ENCODE measurements at regions not wholly inside any gene's neighbourhood (a gene's known extent, or its start where the extent isn't known, plus 50 kb on each side); places are given as distances from the start of the nearest gene placed in this dataset.

GRCh38 chr13:84136582-84136981 lies 254.3 kb upstream of the SLITRK1 start:
- TF ChIP-seq CTCF (conservative IDR thresholded peaks at IDR 0.05; ENCODE audit: low read length): no peak
- no peak for TF ChIP-seq EZH2phosphoT487 (IDR thresholded peaks at IDR 0.05; ENCODE audit: borderline replicate concordance)
